ENCODE measurements at regions not wholly inside any gene's neighbourhood (a gene's known extent, or its start where the extent isn't known, plus 50 kb on each side); places are given as distances from the start of the nearest gene placed in this dataset.

GRCh38 chr4:54516556-54517215 is 141.1 kb upstream of the KIT start:
- DNase-seq = no peak
- ChIA-PET POLR2A (no interaction called here), CTCF (interaction anchor here (0.9 kb wide), 1 partner anchor 12 kb away, joined by 4 read pairs; no protein-coding TSS in a partner anchor)
- Histone ChIP-seq H3K4me1 (ENCODE audit: control extremely low read depth in 1 of 4, control insufficient read depth in 4 of 4, insufficient read depth in 4 of 4, low read length in 3 of 4) (peaks cover 0 to 7% (median 0%) of the 10 kb centered on the region in 4 experiments), H3K27ac (ENCODE audit: insufficient read depth in 1 of 2, low read depth in 1 of 2, low read length in 2 of 2, poor library complexity in 1 of 2, severe bottlenecking in 2 of 2) (no peak overlapping the region), H3K27me3 (replicated peaks in 2 of 5; ENCODE audit: control insufficient read depth in 4 of 5, insufficient read depth in 5 of 5, low read length in 4 of 5) (no peaks in the 10 kb centered on the region), H3K9me3 (ENCODE audit: control extremely low read depth in 1 of 5, control insufficient read depth in 4 of 5, insufficient read depth in 2 of 5, low read depth in 1 of 5, low read length in 4 of 5) (no peaks in the 10 kb centered on the region), H3K36me3 (ENCODE audit: control insufficient read depth in 4 of 4, insufficient read depth in 4 of 4, low read length in 3 of 4) (no peaks in the 10 kb centered on the region), H3K4me3 (ENCODE audit: control insufficient read depth in 1 of 7, extremely low read depth in 1 of 7, insufficient read depth in 4 of 7, low read depth in 2 of 7, low read length in 6 of 7) (no peak overlapping the region)
- WGBS (ENCODE audit: insufficient coverage) = 97% methylated on average over 3 of the region's 4 CpGs

- peak in 2 of 3 donors; percentile 63 to 72 for DNase-seq
- no peak overlapping the region for H3K27ac ChIP-seq (ENCODE audit: insufficient read depth in 1 of 2, low read depth in 1 of 2, low read length in 2 of 2, poor library complexity in 1 of 2, severe bottlenecking in 2 of 2)
- H3K9me3 ChIP-seq (ENCODE audit: control extremely low read depth in 1 of 5, control insufficient read depth in 4 of 5, insufficient read depth in 2 of 5, low read depth in 1 of 5, low read length in 4 of 5) = no peaks in the 10 kb centered on the region
- no peaks in the 10 kb centered on the region for H3K36me3 ChIP-seq (ENCODE audit: control insufficient read depth in 4 of 4, insufficient read depth in 4 of 4, low read length in 3 of 4)
- H3K4me1 ChIP-seq (ENCODE audit: control extremely low read depth in 1 of 4, control insufficient read depth in 4 of 4, insufficient read depth in 4 of 4, low read length in 3 of 4) = peaks cover 0 to 7% (median 0%) of the 10 kb centered on the region in 4 experiments
- whole genome bisulfite sequencing (ENCODE audit: insufficient coverage) = 100% methylated on average over 3 of the region's 3 CpGs
- ChIA-PET POLR2A (no interaction called here), CTCF (no interaction called here)
- H3K27me3 ChIP-seq (replicated peaks in 2 of 5; ENCODE audit: control insufficient read depth in 4 of 5, insufficient read depth in 5 of 5, low read length in 4 of 5) = no peaks in the 10 kb centered on the region
- H3K4me3 ChIP-seq (ENCODE audit: control insufficient read depth in 1 of 7, extremely low read depth in 1 of 7, insufficient read depth in 4 of 7, low read depth in 2 of 7, low read length in 6 of 7) = no peak overlapping the region
Measured at GRCh38 chr4:54517781-54518444, 139.8 kb upstream of the KIT start.

GRCh38 chr4:54525602-54526001 is 132.2 kb upstream of the KIT start:
- no peaks in the 10 kb centered on the region for H3K4me1 ChIP-seq (ENCODE audit: control extremely low read depth in 1 of 4, control insufficient read depth in 4 of 4, insufficient read depth in 4 of 4, low read length in 3 of 4)
- CTCF ChIA-PET = no interaction called here
- no peak for DNase-seq
- WGBS (ENCODE audit: insufficient coverage) = 90% methylated on average over 2 of the region's 3 CpGs
- no peak overlapping the region for H3K4me3 ChIP-seq (ENCODE audit: control insufficient read depth in 1 of 7, extremely low read depth in 1 of 7, insufficient read depth in 4 of 7, low read depth in 2 of 7, low read length in 6 of 7)
- POLR2A ChIA-PET = no interaction called here
- H3K27ac ChIP-seq (ENCODE audit: insufficient read depth in 1 of 2, low read depth in 1 of 2, low read length in 2 of 2, poor library complexity in 1 of 2, severe bottlenecking in 2 of 2) = no peak overlapping the region
- H3K27me3 ChIP-seq (replicated peaks in 2 of 5; ENCODE audit: control insufficient read depth in 4 of 5, insufficient read depth in 5 of 5, low read length in 4 of 5) = no peaks in the 10 kb centered on the region
- no peaks in the 10 kb centered on the region for H3K9me3 ChIP-seq (ENCODE audit: control extremely low read depth in 1 of 5, control insufficient read depth in 4 of 5, insufficient read depth in 2 of 5, low read depth in 1 of 5, low read length in 4 of 5)
- H3K36me3 ChIP-seq (ENCODE audit: control insufficient read depth in 4 of 4, insufficient read depth in 4 of 4, low read length in 3 of 4) = no peaks in the 10 kb centered on the region

- DNase-seq = no peak
- H3K27me3 ChIP-seq (replicated peaks in 2 of 5; ENCODE audit: control insufficient read depth in 4 of 5, insufficient read depth in 5 of 5, low read length in 4 of 5) = no peaks in the 10 kb centered on the region
- no peak overlapping the region for H3K4me3 ChIP-seq (ENCODE audit: control insufficient read depth in 1 of 7, extremely low read depth in 1 of 7, insufficient read depth in 4 of 7, low read depth in 2 of 7, low read length in 6 of 7)
- no peaks in the 10 kb centered on the region for H3K9me3 ChIP-seq (ENCODE audit: control extremely low read depth in 1 of 5, control insufficient read depth in 4 of 5, insufficient read depth in 2 of 5, low read depth in 1 of 5, low read length in 4 of 5)
- H3K4me1 ChIP-seq (ENCODE audit: control extremely low read depth in 1 of 4, control insufficient read depth in 4 of 4, insufficient read depth in 4 of 4, low read length in 3 of 4) = no peaks in the 10 kb centered on the region
- no peaks in the 10 kb centered on the region for H3K36me3 ChIP-seq (ENCODE audit: control insufficient read depth in 4 of 4, insufficient read depth in 4 of 4, low read length in 3 of 4)
- H3K27ac ChIP-seq (ENCODE audit: insufficient read depth in 1 of 2, low read depth in 1 of 2, low read length in 2 of 2, poor library complexity in 1 of 2, severe bottlenecking in 2 of 2) = no peak overlapping the region
- WGBS (ENCODE audit: insufficient coverage) = 91% methylated on average over 3 of the region's 4 CpGs
- POLR2A ChIA-PET = interaction anchor here (0.6 kb wide), 1 partner anchor 162 kb away, joined by 3 read pairs; no protein-coding TSS in a partner anchor
- CTCF ChIA-PET = no interaction called here
Measured at GRCh38 chr4:54526560-54526959, 131.2 kb upstream of the KIT start.

GRCh38 chr4:54527532-54527931 is 130.2 kb upstream of the KIT start:
- H3K4me3 ChIP-seq (ENCODE audit: control insufficient read depth in 1 of 7, extremely low read depth in 1 of 7, insufficient read depth in 4 of 7, low read depth in 2 of 7, low read length in 6 of 7) = no peak overlapping the region
- H3K27ac ChIP-seq (ENCODE audit: insufficient read depth in 1 of 2, low read depth in 1 of 2, low read length in 2 of 2, poor library complexity in 1 of 2, severe bottlenecking in 2 of 2) = no peak overlapping the region
- no peaks in the 10 kb centered on the region for H3K4me1 ChIP-seq (ENCODE audit: control extremely low read depth in 1 of 4, control insufficient read depth in 4 of 4, insufficient read depth in 4 of 4, low read length in 3 of 4)
- H3K9me3 ChIP-seq (ENCODE audit: control extremely low read depth in 1 of 5, control insufficient read depth in 4 of 5, insufficient read depth in 2 of 5, low read depth in 1 of 5, low read length in 4 of 5) = no peaks in the 10 kb centered on the region
- no peaks in the 10 kb centered on the region for H3K36me3 ChIP-seq (ENCODE audit: control insufficient read depth in 4 of 4, insufficient read depth in 4 of 4, low read length in 3 of 4)
- no peak for DNase-seq
- POLR2A ChIA-PET = no interaction called here
- CTCF ChIA-PET = no interaction called here
- WGBS (ENCODE audit: insufficient coverage) = 100% methylated on average over 5 of the region's 6 CpGs
- no peaks in the 10 kb centered on the region for H3K27me3 ChIP-seq (replicated peaks in 2 of 5; ENCODE audit: control insufficient read depth in 4 of 5, insufficient read depth in 5 of 5, low read length in 4 of 5)

GRCh38 chr4:54539500-54540029 is 118.2 kb upstream of the KIT start:
- Histone ChIP-seq H3K27me3 (replicated peaks in 2 of 5; ENCODE audit: control insufficient read depth in 4 of 5, insufficient read depth in 5 of 5, low read length in 4 of 5) (peaks cover 0 to 1% (median 0%) of the 10 kb centered on the region in 5 experiments), H3K27ac (ENCODE audit: insufficient read depth in 1 of 2, low read depth in 1 of 2, low read length in 2 of 2, poor library complexity in 1 of 2, severe bottlenecking in 2 of 2) (no peak overlapping the region), H3K4me1 (ENCODE audit: control extremely low read depth in 1 of 4, control insufficient read depth in 4 of 4, insufficient read depth in 4 of 4, low read length in 3 of 4) (peaks cover 2 to 13% (median 10%) of the 10 kb centered on the region in 4 experiments), H3K4me3 (ENCODE audit: control insufficient read depth in 1 of 7, extremely low read depth in 1 of 7, insufficient read depth in 4 of 7, low read depth in 2 of 7, low read length in 6 of 7) (peak overlapping the region; percentile 19 to 80 (median 62)), H3K9me3 (ENCODE audit: control extremely low read depth in 1 of 5, control insufficient read depth in 4 of 5, insufficient read depth in 2 of 5, low read depth in 1 of 5, low read length in 4 of 5) (no peaks in the 10 kb centered on the region), H3K36me3 (ENCODE audit: control insufficient read depth in 4 of 4, insufficient read depth in 4 of 4, low read length in 3 of 4) (no peaks in the 10 kb centered on the region)
- peak; percentile 31 to 71 (median 65) for DNase-seq
- 10% methylated on average over 26 of the region's 26 CpGs for WGBS (ENCODE audit: insufficient coverage)
- POLR2A ChIA-PET = interaction anchor here (0.7 kb wide), 1 partner anchor 481 kb away, joined by 4 read pairs; no protein-coding TSS in a partner anchor
- CTCF ChIA-PET = interaction anchor here (0.6 to 1.3 kb wide), 6 partner anchors 10 to 421 kb away, joined by 3 to 4 read pairs (median 3); no protein-coding TSS in a partner anchor

- WGBS (ENCODE audit: insufficient coverage) = 68% methylated on average over 2 of the region's 2 CpGs
- H3K27me3 ChIP-seq (replicated peaks in 2 of 5; ENCODE audit: control insufficient read depth in 4 of 5, insufficient read depth in 5 of 5, low read length in 4 of 5) = peaks cover 0 to 1% (median 0%) of the 10 kb centered on the region in 5 experiments
- H3K36me3 ChIP-seq (ENCODE audit: control insufficient read depth in 4 of 4, insufficient read depth in 4 of 4, low read length in 3 of 4) = no peaks in the 10 kb centered on the region
- H3K27ac ChIP-seq (ENCODE audit: insufficient read depth in 1 of 2, low read depth in 1 of 2, low read length in 2 of 2, poor library complexity in 1 of 2, severe bottlenecking in 2 of 2) = no peak overlapping the region
- ChIA-PET CTCF (no interaction called here), POLR2A (no interaction called here)
- H3K4me1 ChIP-seq (ENCODE audit: control extremely low read depth in 1 of 4, control insufficient read depth in 4 of 4, insufficient read depth in 4 of 4, low read length in 3 of 4) = peaks cover 2 to 13% (median 10%) of the 10 kb centered on the region in 4 experiments
- no peak for DNase-seq
- H3K9me3 ChIP-seq (ENCODE audit: control extremely low read depth in 1 of 5, control insufficient read depth in 4 of 5, insufficient read depth in 2 of 5, low read depth in 1 of 5, low read length in 4 of 5) = no peaks in the 10 kb centered on the region
- H3K4me3 ChIP-seq (ENCODE audit: control insufficient read depth in 1 of 7, extremely low read depth in 1 of 7, insufficient read depth in 4 of 7, low read depth in 2 of 7, low read length in 6 of 7) = no peak overlapping the region
Measured at GRCh38 chr4:54540931-54541330, 116.8 kb upstream of the KIT start.
